BJ (cell line): ENCODE measurements at regions not wholly inside any gene's neighbourhood (a gene's known extent, or its start where the extent isn't known, plus 50 kb on each side); places are given as distances from the start of the nearest gene placed in this dataset.

Experiments used
- CTCF ChIA-PET: fragments of 350-600 bp; formaldehyde crosslinking; extraction: SDS; loops from one replicate; lab custom pipeline; 2021; ENCODE audit warnings: antibody characterized with exemption, inconsistent platforms; lab: Yijun Ruan, JAX
- POLR2A ChIA-PET: fragments of 300-600 bp; sonication (Branson Sonifier 250); formaldehyde crosslinking; extraction: SDS; loops from one replicate; lab custom pipeline; 2021; ENCODE audit warnings: antibody characterized with exemption; lab: Charles Lee
- DNase-seq: peaks from one replicate; pipeline ENCODE4 v3.0.0-alpha.2; 2011; ENCODE audit warnings: low read depth
- H3K27me3 ChIP-seq: 2 replicates; pipeline ENCODE4 v1.6.0; 2011; ENCODE audit warnings: low read length; ENCODE audit not compliant: control insufficient read depth, insufficient read depth
- H3K36me3 ChIP-seq: 2 replicates; pipeline ENCODE4 v1.5.1; 2011; ENCODE audit warnings: low read length; ENCODE audit not compliant: control insufficient read depth, insufficient read depth
- H3K4me3 ChIP-seq: 2 replicates; pipeline ENCODE4 v1.5.1; 2011; ENCODE audit warnings: low read depth, mild to moderate bottlenecking, control low read depth, low read length
- TF ChIP-seq, protein P1 (sequence below): IDR thresholded peaks from 2 replicates; pipeline ENCODE4 v1.5.1; 2011; ENCODE audit warnings: low read depth, mild to moderate bottlenecking, control low read depth, inconsistent platforms, low read length, moderate library complexity; ENCODE audit not compliant: insufficient read depth

DNA sequence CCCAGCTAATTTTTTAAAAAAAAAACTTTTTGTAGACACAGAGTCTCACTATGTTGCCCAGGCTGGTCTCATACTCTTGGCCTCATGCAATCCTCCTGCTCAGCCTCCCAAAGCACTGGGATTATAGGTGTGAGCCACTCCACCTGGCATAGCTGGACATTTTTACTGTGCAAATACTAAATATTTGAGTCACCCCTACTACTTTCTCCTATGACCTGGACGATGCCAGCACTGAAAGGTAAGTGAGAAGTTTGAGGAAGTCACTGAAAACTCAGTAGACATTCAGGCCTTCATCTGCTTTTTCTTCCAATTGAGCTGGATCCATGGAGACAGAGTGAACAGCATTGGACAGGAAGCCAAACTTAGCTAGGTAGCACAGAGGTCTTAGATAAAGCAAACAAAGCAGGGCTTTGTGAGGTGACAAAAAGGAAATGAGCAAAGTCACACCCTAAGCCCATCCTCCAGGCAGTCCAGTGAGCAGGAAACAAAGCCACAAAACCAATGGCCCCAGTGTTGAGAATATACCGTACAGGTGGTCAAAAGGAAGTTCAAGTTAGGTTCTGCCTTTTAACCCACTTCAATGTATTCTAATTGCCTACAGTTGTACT is 192.6 kb upstream of the RASA1 start:
- ChIA-PET POLR2A (no interaction called here), CTCF (interaction anchor here (0.7 to 1.8 kb wide), 3 partner anchors 21 to 330 kb away, joined by 3 to 8 read pairs (median 3); no protein-coding TSS in a partner anchor)
- no peaks in the 10 kb centered on the region for H3K36me3 ChIP-seq
- no peak overlapping the region for H3K4me3 ChIP-seq
- H3K27me3 ChIP-seq: no peaks in the 10 kb centered on the region
- no peak for DNase-seq
- TF ChIP-seq, protein P1, sequence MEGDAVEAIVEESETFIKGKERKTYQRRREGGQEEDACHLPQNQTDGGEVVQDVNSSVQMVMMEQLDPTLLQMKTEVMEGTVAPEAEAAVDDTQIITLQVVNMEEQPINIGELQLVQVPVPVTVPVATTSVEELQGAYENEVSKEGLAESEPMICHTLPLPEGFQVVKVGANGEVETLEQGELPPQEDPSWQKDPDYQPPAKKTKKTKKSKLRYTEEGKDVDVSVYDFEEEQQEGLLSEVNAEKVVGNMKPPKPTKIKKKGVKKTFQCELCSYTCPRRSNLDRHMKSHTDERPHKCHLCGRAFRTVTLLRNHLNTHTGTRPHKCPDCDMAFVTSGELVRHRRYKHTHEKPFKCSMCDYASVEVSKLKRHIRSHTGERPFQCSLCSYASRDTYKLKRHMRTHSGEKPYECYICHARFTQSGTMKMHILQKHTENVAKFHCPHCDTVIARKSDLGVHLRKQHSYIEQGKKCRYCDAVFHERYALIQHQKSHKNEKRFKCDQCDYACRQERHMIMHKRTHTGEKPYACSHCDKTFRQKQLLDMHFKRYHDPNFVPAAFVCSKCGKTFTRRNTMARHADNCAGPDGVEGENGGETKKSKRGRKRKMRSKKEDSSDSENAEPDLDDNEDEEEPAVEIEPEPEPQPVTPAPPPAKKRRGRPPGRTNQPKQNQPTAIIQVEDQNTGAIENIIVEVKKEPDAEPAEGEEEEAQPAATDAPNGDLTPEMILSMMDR: no peak

- TF ChIP-seq, protein P1: no peak
- no peak for DNase-seq
- Histone ChIP-seq H3K4me3 (no peak overlapping the region), H3K27me3 (no peaks in the 10 kb centered on the region), H3K36me3 (no peaks in the 10 kb centered on the region)
- CTCF ChIA-PET: no interaction called here
- POLR2A ChIA-PET: no interaction called here
These were observed 191.3 kb upstream of the RASA1 start for GRCh38 chr5:87076411-87076810.

DNA sequence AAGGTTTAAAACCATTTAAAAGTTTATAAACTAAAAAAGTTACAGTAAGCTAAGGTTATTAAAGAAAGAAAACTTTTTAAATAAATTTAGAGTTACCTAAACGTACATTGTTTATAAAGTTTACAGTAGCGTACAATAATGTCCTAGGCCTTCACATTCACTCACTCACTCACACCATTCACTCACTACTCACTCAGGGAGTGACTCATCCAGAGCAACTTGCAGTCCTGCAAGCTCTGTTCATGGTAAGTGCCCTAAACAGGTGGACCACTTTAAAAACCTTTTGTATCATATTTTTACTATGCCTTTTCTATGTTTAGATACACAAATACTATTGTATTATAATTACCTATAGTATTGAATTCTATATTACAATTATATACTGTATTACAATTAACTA is 190.8 kb upstream of the RASA1 start:
- H3K36me3 ChIP-seq: no peaks in the 10 kb centered on the region
- POLR2A ChIA-PET: no interaction called here
- H3K27me3 ChIP-seq: no peaks in the 10 kb centered on the region
- CTCF ChIA-PET: no interaction called here
- TF ChIP-seq, protein P1: no peak
- no peak overlapping the region for H3K4me3 ChIP-seq
- DNase-seq: no peak

DNA sequence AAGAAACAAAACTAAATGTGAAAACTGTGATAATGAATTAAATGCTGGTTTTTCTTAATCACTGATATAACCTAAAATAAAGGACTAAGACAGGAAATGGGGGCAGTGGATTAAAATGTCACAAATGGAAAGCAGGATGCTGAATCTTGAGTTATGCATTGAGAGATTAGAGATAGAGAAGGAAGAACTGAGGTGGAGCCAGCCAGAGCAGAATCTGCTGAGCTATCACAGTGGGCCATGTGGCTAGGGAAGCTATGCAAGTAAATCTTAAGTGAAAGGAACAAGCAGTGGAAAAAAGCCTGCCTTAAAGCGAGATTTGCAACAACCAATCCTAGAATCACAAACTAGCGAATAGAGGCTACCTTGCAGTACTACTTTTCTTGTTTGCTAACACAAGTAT is 188.5 kb upstream of the RASA1 start:
- ChIA-PET CTCF (no interaction called here), POLR2A (no interaction called here)
- Histone ChIP-seq H3K4me3 (no peak overlapping the region), H3K27me3 (no peaks in the 10 kb centered on the region), H3K36me3 (no peaks in the 10 kb centered on the region)
- DNase-seq: no peak
- TF ChIP-seq, protein P1: no peak

GRCh38 chr5:87081016-87081415 is 186.7 kb upstream of the RASA1 start:
- POLR2A ChIA-PET: no interaction called here
- CTCF ChIA-PET: interaction anchor here (1.4 kb wide), 1 partner anchor 10 kb away, joined by 3 read pairs; no protein-coding TSS in a partner anchor
- H3K4me3 ChIP-seq: no peak overlapping the region

More at GRCh38 chr5:87081016-87081415, 186.7 kb upstream of the RASA1 start:
- DNase-seq: no peak
- H3K27me3 ChIP-seq: no peaks in the 10 kb centered on the region
- no peaks in the 10 kb centered on the region for H3K36me3 ChIP-seq
- TF ChIP-seq, protein P1: no peak
